BLaER1 treated with 17β-estradiol and CSF1 and Interleukin-3, amounts not matched to agents 10 nM and 100 nM (cell line): ENCODE measurements at regions not wholly inside any gene's neighbourhood (a gene's known extent, or its start where the extent isn't known, plus 50 kb on each side); places are given as distances from the start of the nearest gene placed in this dataset.

Experiments used
- H3K27ac ChIP-seq, 11 experiments: shearing (Covaris generic); formaldehyde crosslinking; 2 replicates each; pipeline ENCODE4 v1.8.1; 2022
- H3K27me3 ChIP-seq, 11 experiments: shearing (Covaris generic); formaldehyde crosslinking; 2 replicates each; pipeline ENCODE4 v1.8.1; 2022
- H3K36me3 ChIP-seq, 11 experiments: shearing (Covaris generic); formaldehyde crosslinking; 2 replicates each; pipeline ENCODE4 v1.8.1; 2022
- H3K4me1 ChIP-seq, 10 experiments: shearing (Covaris generic); formaldehyde crosslinking; 2 replicates each; pipeline ENCODE4 v1.8.1; 2022
- H3K4me2 ChIP-seq, 11 experiments: shearing (Covaris generic); formaldehyde crosslinking; 2 replicates each; pipeline ENCODE4 v1.8.1; 2022
- H3K4me3 ChIP-seq, 10 experiments: shearing (Covaris generic); formaldehyde crosslinking; 2 replicates each; pipeline ENCODE4 v1.8.1; 2022
- H3K9ac ChIP-seq, 11 experiments: shearing (Covaris generic); formaldehyde crosslinking; 2 replicates each; pipeline ENCODE4 v1.8.1; 2022
- H3K9me3 ChIP-seq, 11 experiments: shearing (Covaris generic); formaldehyde crosslinking; replicated peaks in 1 of 11; 2 replicates each; pipeline ENCODE4 v1.8.1; 2022
- H4K20me1 ChIP-seq, 11 experiments: shearing (Covaris generic); formaldehyde crosslinking; 2 replicates each; pipeline ENCODE4 v1.8.1; 2022
- Cebpa-rat ChIP-seq, 11 experiments: shearing (Covaris generic); IDR thresholded peaks; 2 replicates each; pipeline ENCODE4 v1.8.1; 2022

DNA sequence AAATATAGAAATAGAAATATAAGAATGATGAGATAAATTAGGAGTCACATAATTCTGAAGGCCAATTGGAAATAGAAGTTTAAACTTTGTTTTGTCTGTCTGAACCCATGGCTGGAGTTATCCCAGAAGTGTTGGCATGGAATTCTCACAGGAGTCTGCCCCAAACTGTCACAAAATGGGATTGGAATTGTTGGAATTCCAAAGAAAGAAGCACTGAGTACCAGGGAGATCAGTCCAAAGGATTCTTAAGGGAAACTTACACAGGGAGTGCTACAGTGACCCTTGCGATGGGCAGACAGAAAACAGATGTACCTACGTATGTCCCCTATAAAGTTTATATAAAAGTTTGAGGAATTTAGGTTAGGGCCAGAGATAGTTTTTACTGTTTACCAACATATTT is 1607.7 kb downstream of the ARAP2 start:
- H3K9ac ChIP-seq = no peak overlapping the region
- no peak overlapping the region for H3K4me2 ChIP-seq
- H3K9me3 ChIP-seq = peaks cover 0 to 18% (median 4%) of the 10 kb centered on the region in 11 experiments; a peak in 7 of 22 replicates
- TF ChIP-seq Cebpa-rat (IDR thresholded peaks at IDR 0.05) = no peak
- H3K27ac ChIP-seq = no peak overlapping the region
- H3K4me1 ChIP-seq = no peaks in the 10 kb centered on the region
- H3K4me3 ChIP-seq = no peak overlapping the region
- H3K36me3 ChIP-seq = no peaks in the 10 kb centered on the region
- H3K27me3 ChIP-seq = no peaks in the 10 kb centered on the region
- no peaks in the 10 kb centered on the region for H4K20me1 ChIP-seq

DNA sequence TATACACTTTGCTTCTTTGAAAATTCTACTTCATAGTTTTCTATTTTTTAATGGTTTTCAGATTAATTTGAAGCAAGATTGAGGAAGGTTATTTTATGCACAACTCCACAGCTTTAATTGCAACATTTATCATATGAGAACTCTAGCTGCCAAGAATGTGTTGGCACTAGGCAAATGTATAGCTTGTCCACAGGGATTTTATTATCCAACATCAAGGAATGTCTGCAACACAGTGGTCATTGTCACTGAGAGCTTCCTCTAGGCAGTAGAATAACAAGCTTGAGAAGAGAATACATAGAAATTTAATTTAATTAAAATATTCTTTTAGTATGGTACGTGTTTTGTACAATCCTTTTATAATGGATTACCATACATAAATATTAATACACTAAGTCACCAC is 1600.8 kb downstream of the ARAP2 start:
- H3K4me3 ChIP-seq = no peak overlapping the region
- no peak overlapping the region for H3K4me2 ChIP-seq

DNA sequence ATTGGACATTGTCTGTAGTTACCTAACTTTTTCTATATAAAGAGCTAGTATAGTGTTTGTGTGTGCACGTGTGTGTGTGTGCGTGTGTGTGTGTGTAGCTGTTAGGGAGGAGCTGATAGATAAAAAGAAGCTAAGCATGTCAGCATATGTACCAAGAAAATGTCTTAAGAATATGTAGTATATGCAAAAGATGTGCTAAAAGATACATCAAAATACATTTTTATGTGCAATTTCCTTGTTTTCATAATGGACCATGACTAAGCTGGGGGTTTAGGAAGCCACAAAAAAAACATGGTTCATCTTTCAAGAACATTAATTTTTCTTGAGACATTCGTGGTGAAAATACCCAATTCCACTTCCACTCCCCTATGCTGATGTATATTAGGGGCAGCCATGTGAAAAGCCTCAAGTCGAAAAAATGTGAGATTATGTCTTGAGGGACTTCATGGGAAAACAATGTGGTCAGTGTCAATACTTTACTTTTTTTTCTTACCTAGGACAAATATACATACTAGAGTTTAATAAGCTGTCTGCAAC is 1599.7 kb downstream of the ARAP2 start:
- H3K27ac ChIP-seq = peak overlapping the region in 1 of 11 experiments; percentile 29; a peak in 1 of 22 replicates
- peak overlapping the region in 2 of 11 experiments; percentile 6 to 16; a peak in 1 of 22 replicates for H3K4me2 ChIP-seq
- no peaks in the 10 kb centered on the region for H3K36me3 ChIP-seq
- H3K4me3 ChIP-seq = no peak overlapping the region
- peaks cover 0 to 18% (median 4%) of the 10 kb centered on the region in 11 experiments; a peak in 6 of 22 replicates for H3K9me3 ChIP-seq
- no peak for TF ChIP-seq Cebpa-rat (IDR thresholded peaks at IDR 0.05)
- H3K9ac ChIP-seq = no peak overlapping the region
- H3K4me1 ChIP-seq = peaks cover 0 to 7% (median 2%) of the 10 kb centered on the region in 10 experiments; a peak in 6 of 20 replicates
- no peaks in the 10 kb centered on the region for H3K27me3 ChIP-seq
- H4K20me1 ChIP-seq = no peaks in the 10 kb centered on the region

More for the DNA sequence above, 1600.8 kb downstream of the ARAP2 start:
- Histone ChIP-seq H3K9ac (no peak overlapping the region), H3K27me3 (no peaks in the 10 kb centered on the region), H3K4me1 (peaks cover 0 to 7% (median 2%) of the 10 kb centered on the region in 10 experiments; a peak in 6 of 20 replicates), H3K36me3 (no peaks in the 10 kb centered on the region), H4K20me1 (no peaks in the 10 kb centered on the region), H3K9me3 (peaks cover 0 to 18% (median 4%) of the 10 kb centered on the region in 11 experiments; a peak in 7 of 22 replicates), H3K27ac (no peak overlapping the region)
- no peak for TF ChIP-seq Cebpa-rat (IDR thresholded peaks at IDR 0.05)

DNA sequence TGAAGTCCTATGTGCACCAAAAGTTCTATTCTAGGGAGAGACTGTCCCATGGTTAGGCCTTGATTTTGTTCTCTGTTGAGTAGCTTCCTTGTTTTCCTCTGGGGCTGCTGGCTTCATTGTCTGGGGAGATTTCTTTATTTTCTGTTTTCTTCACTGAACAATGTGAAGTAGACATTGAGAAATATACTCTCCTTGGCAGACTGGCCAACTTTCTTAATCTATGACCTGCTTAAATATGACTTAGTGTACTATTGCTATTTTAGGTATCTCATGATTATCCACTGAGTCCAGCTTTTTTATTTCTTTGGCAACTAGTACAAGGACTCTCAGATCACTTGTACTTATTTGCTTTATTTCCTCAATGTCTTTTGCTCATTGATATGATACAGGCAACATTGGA is 1594.6 kb downstream of the ARAP2 start:
- H3K9ac ChIP-seq = no peak overlapping the region
- no peak overlapping the region for H3K27ac ChIP-seq
- no peaks in the 10 kb centered on the region for H3K36me3 ChIP-seq
- H3K27me3 ChIP-seq = no peaks in the 10 kb centered on the region
- H3K4me1 ChIP-seq = peaks cover 0 to 3% (median under 1%) of the 10 kb centered on the region in 10 experiments; a peak in 6 of 20 replicates
- no peak overlapping the region for H3K4me2 ChIP-seq
- no peaks in the 10 kb centered on the region for H4K20me1 ChIP-seq
- TF ChIP-seq Cebpa-rat (IDR thresholded peaks at IDR 0.05) = no peak
- H3K9me3 ChIP-seq = no peaks in the 10 kb centered on the region
- H3K4me3 ChIP-seq = no peak overlapping the region

DNA sequence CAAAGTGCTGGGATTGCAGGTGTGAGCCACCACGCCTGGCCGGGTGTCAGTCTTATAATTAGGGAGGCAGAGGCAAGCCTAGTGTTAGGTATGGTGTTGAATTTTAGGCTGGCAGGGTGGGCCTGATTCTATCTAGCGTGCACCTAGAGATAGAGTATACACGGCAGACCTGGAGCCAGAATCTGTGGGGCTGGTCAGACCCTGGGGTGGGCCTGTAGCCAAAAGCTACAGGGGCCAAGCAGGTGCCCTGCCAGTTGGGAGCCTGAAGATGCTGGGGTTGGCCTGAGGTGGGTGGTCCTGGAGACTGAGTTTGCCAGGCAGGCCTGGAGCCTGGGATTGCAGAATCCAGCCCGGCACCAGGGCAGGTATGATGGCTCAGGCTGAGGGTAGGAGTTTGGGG is 1580.3 kb downstream of the ARAP2 start:
- no peaks in the 10 kb centered on the region for H3K27me3 ChIP-seq
- no peaks in the 10 kb centered on the region for H3K36me3 ChIP-seq
- no peaks in the 10 kb centered on the region for H3K9me3 ChIP-seq
- H3K9ac ChIP-seq = no peak overlapping the region
- H3K4me1 ChIP-seq = no peaks in the 10 kb centered on the region
- no peak overlapping the region for H3K27ac ChIP-seq
- H3K4me2 ChIP-seq = no peak overlapping the region
- TF ChIP-seq Cebpa-rat (IDR thresholded peaks at IDR 0.05) = no peak
- H4K20me1 ChIP-seq = no peaks in the 10 kb centered on the region
- no peak overlapping the region for H3K4me3 ChIP-seq

DNA sequence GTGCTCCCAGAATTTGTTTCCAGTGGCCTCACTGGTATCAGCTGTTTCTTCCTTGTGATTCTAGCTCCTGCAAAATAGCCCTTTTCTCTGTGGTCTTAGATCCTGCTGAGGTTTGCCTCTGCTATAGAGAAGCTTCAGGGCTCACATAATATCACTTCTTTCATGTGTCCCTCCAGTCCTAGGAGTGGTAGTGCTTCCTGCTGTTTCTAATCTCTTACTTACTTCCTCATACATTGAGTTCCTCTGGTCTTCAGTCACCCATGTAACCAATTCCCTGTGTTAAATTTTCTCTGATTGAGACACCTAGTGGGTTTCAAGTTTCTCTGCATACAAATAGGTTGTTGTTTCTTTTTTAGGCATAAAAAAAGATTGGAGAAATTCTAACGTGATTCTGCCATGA is 1567.9 kb downstream of the ARAP2 start:
- Histone ChIP-seq H3K27ac (no peak overlapping the region), H3K4me2 (0 out of 22 replicates have a peak overlapping the region, but pooled peaks of 2 of the 11 experiments have one; percentile 2 to 36), H3K9ac (no peak overlapping the region), H4K20me1 (no peaks in the 10 kb centered on the region), H3K4me1 (peaks cover 0 to 5% (median 0%) of the 10 kb centered on the region in 10 experiments; a peak in 2 of 20 replicates), H3K9me3 (no peaks in the 10 kb centered on the region), H3K4me3 (no peak overlapping the region), H3K36me3 (no peaks in the 10 kb centered on the region), H3K27me3 (no peaks in the 10 kb centered on the region)
- no peak for TF ChIP-seq Cebpa-rat (IDR thresholded peaks at IDR 0.05)

DNA sequence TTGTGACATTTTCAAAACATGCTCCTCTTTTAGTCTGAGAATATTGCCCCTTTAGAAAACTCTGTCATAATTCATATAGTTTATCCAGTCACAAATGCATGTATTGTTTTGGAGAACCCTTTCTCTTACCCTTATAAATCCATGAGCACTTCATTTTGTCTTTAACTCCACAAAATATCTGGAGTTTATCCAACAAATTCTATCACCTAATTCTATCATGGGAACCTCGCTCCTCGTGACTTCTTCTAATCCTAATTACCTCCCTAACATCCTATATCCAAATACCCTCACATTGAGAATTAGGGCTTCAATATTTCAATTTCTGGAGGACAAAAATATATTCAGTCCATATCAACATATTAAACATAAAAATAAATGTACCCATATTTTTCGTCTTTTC is 1565.9 kb downstream of the ARAP2 start:
- Histone ChIP-seq H3K36me3 (no peaks in the 10 kb centered on the region), H3K9ac (no peak overlapping the region), H3K4me3 (no peak overlapping the region), H4K20me1 (no peaks in the 10 kb centered on the region), H3K4me1 (peaks cover 0 to 5% (median 0%) of the 10 kb centered on the region in 10 experiments; a peak in 2 of 20 replicates), H3K27ac (no peak overlapping the region), H3K9me3 (no peaks in the 10 kb centered on the region), H3K4me2 (no peak overlapping the region), H3K27me3 (no peaks in the 10 kb centered on the region)
- TF ChIP-seq Cebpa-rat (IDR thresholded peaks at IDR 0.05) = no peak

DNA sequence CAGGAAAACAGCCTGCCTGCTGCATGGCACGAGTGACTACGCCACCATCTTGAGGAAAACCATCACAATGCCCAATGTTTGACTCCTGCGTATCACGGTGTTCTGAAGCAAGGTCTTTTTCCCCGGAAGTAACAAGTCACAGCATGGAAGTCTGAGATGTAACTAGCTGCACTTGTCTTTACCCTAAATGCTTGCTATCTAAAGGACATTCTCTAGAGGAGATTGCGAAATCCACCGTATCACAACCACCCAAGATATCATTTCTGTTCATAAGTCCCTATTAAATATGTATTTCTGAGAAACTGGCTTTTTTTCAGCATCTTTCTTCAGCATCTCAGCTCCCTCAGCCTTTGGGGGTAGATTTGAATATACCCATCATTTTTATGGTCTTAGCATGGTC is 1565.1 kb downstream of the ARAP2 start:
- Histone ChIP-seq H4K20me1 (no peaks in the 10 kb centered on the region), H3K4me1 (peaks cover 0 to 5% (median 0%) of the 10 kb centered on the region in 10 experiments; a peak in 2 of 20 replicates), H3K27ac (no peak overlapping the region), H3K4me2 (no peak overlapping the region), H3K27me3 (no peaks in the 10 kb centered on the region), H3K4me3 (no peak overlapping the region), H3K36me3 (no peaks in the 10 kb centered on the region), H3K9ac (no peak overlapping the region), H3K9me3 (no peaks in the 10 kb centered on the region)
- TF ChIP-seq Cebpa-rat (IDR thresholded peaks at IDR 0.05) = peak in 10 of 11 experiments; percentile 38 to 87 (median 66); a peak in 14 of 22 replicates

DNA sequence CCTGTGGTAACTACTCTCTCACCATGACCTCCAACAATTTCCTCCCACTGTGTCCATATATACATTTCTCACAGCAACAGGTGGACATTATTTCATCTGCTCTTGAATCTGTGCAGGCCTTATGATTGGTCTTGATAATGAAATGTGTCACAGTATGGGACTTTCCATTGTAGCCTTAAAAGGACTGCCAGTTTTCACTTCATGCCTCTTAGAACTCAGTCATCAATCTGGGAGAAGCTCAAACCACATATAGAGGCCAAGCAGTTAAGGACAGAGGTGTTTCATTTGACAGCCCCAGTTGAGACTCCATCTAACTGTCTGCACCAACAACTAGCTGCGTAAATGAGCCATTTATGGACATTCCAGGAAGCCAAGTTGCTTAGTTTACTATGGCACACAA is 1534.8 kb downstream of the ARAP2 start:
- Histone ChIP-seq H4K20me1 (no peaks in the 10 kb centered on the region), H3K4me3 (no peak overlapping the region), H3K9ac (no peak overlapping the region), H3K27ac (no peak overlapping the region), H3K36me3 (no peaks in the 10 kb centered on the region), H3K9me3 (no peaks in the 10 kb centered on the region), H3K27me3 (no peaks in the 10 kb centered on the region), H3K4me2 (no peak overlapping the region), H3K4me1 (no peaks in the 10 kb centered on the region)
- no peak for TF ChIP-seq Cebpa-rat (IDR thresholded peaks at IDR 0.05)
